ENCODE measurements at regions not wholly inside any gene's neighbourhood (a gene's known extent, or its start where the extent isn't known, plus 50 kb on each side); places are given as distances from the start of the nearest gene placed in this dataset.

DNA sequence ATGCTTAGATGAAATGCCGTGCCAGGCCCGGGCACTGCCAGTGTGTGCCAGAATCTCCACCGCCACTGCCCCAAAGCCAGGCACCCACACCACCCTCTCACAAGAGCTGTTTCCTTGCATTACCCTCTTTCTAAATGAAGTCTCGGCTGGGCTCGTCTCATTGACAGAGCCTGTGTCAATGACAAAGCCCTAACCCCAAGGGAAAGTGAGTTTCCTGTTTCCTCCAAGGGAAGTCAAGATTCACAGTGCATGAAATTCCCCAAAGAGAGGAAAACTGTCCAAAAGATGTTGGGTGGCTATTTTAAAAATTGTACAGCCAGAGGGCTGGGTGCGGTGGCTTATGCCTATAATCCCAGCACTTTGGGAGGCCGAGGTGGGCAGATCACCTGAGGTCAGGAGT, 75.4 kb upstream of the AKAP12 start:
- no peak overlapping the region for H3K9ac ChIP-seq (ENCODE audit: extremely low read depth, low read length, poor library complexity, severe bottlenecking)
- WGBS, 2 experiments (ENCODE audit: insufficient coverage in 1 of 2, insufficient read length in 1 of 2), result 92 to 100% methylated on average over 2 to 6 of the region's 7 CpGs
- Mint-ChIP-seq H3K4me1 (peaks cover 2% of the 10 kb centered on the region), H3K9me3 (no peaks in the 10 kb centered on the region), H3K36me3 (ENCODE audit: low read depth) (no peaks in the 10 kb centered on the region), H3K27me3 (ENCODE audit: insufficient read depth) (no peaks in the 10 kb centered on the region), H3K4me3 (no peak overlapping the region), H3K27ac (no peak overlapping the region)
- TF ChIP-seq, protein P1, sequence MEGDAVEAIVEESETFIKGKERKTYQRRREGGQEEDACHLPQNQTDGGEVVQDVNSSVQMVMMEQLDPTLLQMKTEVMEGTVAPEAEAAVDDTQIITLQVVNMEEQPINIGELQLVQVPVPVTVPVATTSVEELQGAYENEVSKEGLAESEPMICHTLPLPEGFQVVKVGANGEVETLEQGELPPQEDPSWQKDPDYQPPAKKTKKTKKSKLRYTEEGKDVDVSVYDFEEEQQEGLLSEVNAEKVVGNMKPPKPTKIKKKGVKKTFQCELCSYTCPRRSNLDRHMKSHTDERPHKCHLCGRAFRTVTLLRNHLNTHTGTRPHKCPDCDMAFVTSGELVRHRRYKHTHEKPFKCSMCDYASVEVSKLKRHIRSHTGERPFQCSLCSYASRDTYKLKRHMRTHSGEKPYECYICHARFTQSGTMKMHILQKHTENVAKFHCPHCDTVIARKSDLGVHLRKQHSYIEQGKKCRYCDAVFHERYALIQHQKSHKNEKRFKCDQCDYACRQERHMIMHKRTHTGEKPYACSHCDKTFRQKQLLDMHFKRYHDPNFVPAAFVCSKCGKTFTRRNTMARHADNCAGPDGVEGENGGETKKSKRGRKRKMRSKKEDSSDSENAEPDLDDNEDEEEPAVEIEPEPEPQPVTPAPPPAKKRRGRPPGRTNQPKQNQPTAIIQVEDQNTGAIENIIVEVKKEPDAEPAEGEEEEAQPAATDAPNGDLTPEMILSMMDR (conservative IDR thresholded peaks at IDR 0.05), result no peak
- H3K27me3 ChIP-seq (ENCODE audit: control insufficient read depth, insufficient read depth, low read length, poor library complexity, severe bottlenecking), result no peaks in the 10 kb centered on the region
- no peaks in the 10 kb centered on the region for H3K36me3 ChIP-seq (ENCODE audit: control insufficient read depth, insufficient read depth, low read length)
- DNase-seq, result no peak
- H3K4me1 ChIP-seq (ENCODE audit: control insufficient read depth, insufficient read depth, low read length), result no peaks in the 10 kb centered on the region
- H3K9me3 ChIP-seq (ENCODE audit: control insufficient read depth, low read length), result no peaks in the 10 kb centered on the region
- H3K27ac ChIP-seq (ENCODE audit: low read depth, low read length), result no peak overlapping the region
- no peak overlapping the region for H3K4me3 ChIP-seq (ENCODE audit: low read length)

DNA sequence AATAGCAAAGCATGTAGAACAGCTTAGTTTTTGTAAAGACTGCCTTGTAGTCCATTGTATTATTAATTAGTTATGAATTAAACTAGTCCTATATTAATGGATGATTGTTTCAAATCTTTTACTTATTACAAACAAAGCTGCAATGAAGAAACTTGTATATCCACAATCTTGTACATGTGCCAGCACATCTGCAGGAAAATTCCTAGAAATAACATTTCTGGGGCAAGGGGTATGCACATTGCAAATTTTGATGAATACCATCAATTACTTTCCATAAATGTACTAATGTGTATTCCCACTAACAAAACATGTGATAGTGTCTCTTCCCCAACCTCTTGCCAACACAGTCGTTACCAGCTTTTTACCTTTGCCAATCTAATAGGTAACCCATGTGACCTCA, 73.6 kb upstream of the AKAP12 start:
- no peak overlapping the region for H3K9ac ChIP-seq (ENCODE audit: extremely low read depth, low read length, poor library complexity, severe bottlenecking)
- TF ChIP-seq, protein P1 (conservative IDR thresholded peaks at IDR 0.05), result no peak
- Mint-ChIP-seq H3K27me3 (ENCODE audit: insufficient read depth) (no peaks in the 10 kb centered on the region), H3K4me1 (peaks cover 2% of the 10 kb centered on the region), H3K9me3 (no peaks in the 10 kb centered on the region), H3K27ac (no peak overlapping the region), H3K36me3 (ENCODE audit: low read depth) (no peaks in the 10 kb centered on the region), H3K4me3 (no peak overlapping the region)
- H3K36me3 ChIP-seq (ENCODE audit: control insufficient read depth, insufficient read depth, low read length), result no peaks in the 10 kb centered on the region
- H3K27ac ChIP-seq (ENCODE audit: low read depth, low read length), result no peak overlapping the region
- no peaks in the 10 kb centered on the region for H3K9me3 ChIP-seq (ENCODE audit: control insufficient read depth, low read length)
- H3K27me3 ChIP-seq (ENCODE audit: control insufficient read depth, insufficient read depth, low read length, poor library complexity, severe bottlenecking), result no peaks in the 10 kb centered on the region
- H3K4me3 ChIP-seq (ENCODE audit: low read length), result no peak overlapping the region
- WGBS, 2 experiments (ENCODE audit: insufficient coverage in 1 of 2, insufficient read length in 1 of 2), result 86% methylated on average over 1 of the region's 1 CpG
- no peak for DNase-seq
- H3K4me1 ChIP-seq (ENCODE audit: control insufficient read depth, insufficient read depth, low read length), result no peaks in the 10 kb centered on the region

DNA sequence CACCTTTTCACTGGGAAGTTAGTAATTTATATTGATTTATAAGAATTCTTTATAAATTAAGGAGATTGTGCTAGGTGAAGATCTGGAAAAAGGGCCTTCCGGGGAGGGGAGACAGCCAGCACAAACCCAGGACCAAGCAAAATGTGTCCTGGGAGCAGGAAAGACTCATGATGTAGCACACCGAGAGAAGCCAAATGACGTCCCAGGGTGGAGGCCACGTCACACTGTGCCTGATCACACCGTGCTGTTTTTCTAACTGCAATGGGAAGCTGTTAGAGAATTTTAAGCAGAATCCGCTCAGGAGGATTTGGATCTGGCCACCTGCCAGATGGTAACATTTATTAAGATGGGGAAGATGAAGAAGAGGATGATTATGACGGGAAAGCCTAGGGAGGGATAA, 72.7 kb upstream of the AKAP12 start:
- H3K9me3 ChIP-seq (ENCODE audit: control insufficient read depth, low read length), result no peaks in the 10 kb centered on the region
- no peaks in the 10 kb centered on the region for H3K27me3 Mint-ChIP-seq (ENCODE audit: insufficient read depth)
- no peak overlapping the region for H3K4me3 Mint-ChIP-seq
- no peak overlapping the region for H3K4me3 ChIP-seq (ENCODE audit: low read length)
- no peaks in the 10 kb centered on the region for H3K36me3 ChIP-seq (ENCODE audit: control insufficient read depth, insufficient read depth, low read length)
- H3K4me1 Mint-ChIP-seq, result no peaks in the 10 kb centered on the region
- 91 to 93% methylated on average over 7 of the region's 7 CpGs for WGBS, 2 experiments (ENCODE audit: insufficient coverage in 1 of 2, insufficient read length in 1 of 2)
- H3K27ac ChIP-seq (ENCODE audit: low read depth, low read length), result no peak overlapping the region
- no peaks in the 10 kb centered on the region for H3K36me3 Mint-ChIP-seq (ENCODE audit: low read depth)
- H3K9me3 Mint-ChIP-seq, result no peaks in the 10 kb centered on the region
- H3K4me1 ChIP-seq (ENCODE audit: control insufficient read depth, insufficient read depth, low read length), result no peaks in the 10 kb centered on the region
- DNase-seq, result no peak
- no peaks in the 10 kb centered on the region for H3K27me3 ChIP-seq (ENCODE audit: control insufficient read depth, insufficient read depth, low read length, poor library complexity, severe bottlenecking)
- H3K27ac Mint-ChIP-seq, result no peak overlapping the region
- no peak overlapping the region for H3K9ac ChIP-seq (ENCODE audit: extremely low read depth, low read length, poor library complexity, severe bottlenecking)
- TF ChIP-seq, protein P1 (conservative IDR thresholded peaks at IDR 0.05), result no peak

All from endodermal cell (in vitro differentiated cells).